HEK293 (cell line): ENCODE measurements at regions not wholly inside any gene's neighbourhood (a gene's known extent, or its start where the extent isn't known, plus 50 kb on each side); places are given as distances from the start of the nearest gene placed in this dataset.
A peak's percentile ranks its signal among the peaks of the same experiment; 100 is the strongest.

Experiments
- BCL11B ChIP-seq: fragments of 450-650 bp; formaldehyde crosslinking; IDR thresholded peaks from 2 replicates; pipeline ENCODE4 v1.5.1; 2016; ENCODE audit warnings: low read depth, missing biosample characterization, missing genetic modification characterization
- GLIS2 ChIP-seq: fragments of 450-650 bp; formaldehyde crosslinking; IDR thresholded peaks from 2 replicates; pipeline ENCODE4 v1.5.1; 2016; ENCODE audit warnings: missing biosample characterization, missing genetic modification characterization
- IKZF3 ChIP-seq: fragments of 450-650 bp; IDR thresholded peaks from 2 replicates; pipeline ENCODE4 v1.5.0; 2018; ENCODE audit warnings: missing biosample characterization, mild to moderate bottlenecking, missing genetic modification characterization, moderate library complexity
- KLF8 ChIP-seq: fragments of 450-650 bp; formaldehyde crosslinking; IDR thresholded peaks from 2 replicates; pipeline ENCODE4 v1.5.1; 2016; ENCODE audit warnings: missing biosample characterization, missing genetic modification characterization
- PBX3 ChIP-seq: sonication (generic); formaldehyde crosslinking; IDR thresholded peaks from 2 replicates; pipeline ENCODE4 v1.8.1; 2022; ENCODE audit warnings: mild to moderate bottlenecking, moderate library complexity, missing genetic modification reagents
- SALL2 ChIP-seq: fragments of 450-650 bp; formaldehyde crosslinking; IDR thresholded peaks from 2 replicates; pipeline ENCODE4 v1.5.0; 2017; ENCODE audit warnings: missing biosample characterization, mild to moderate bottlenecking, missing genetic modification characterization, borderline replicate concordance
- TCF7L2 ChIP-seq: IDR thresholded peaks from 2 replicates; pipeline ENCODE4 v1.6.1; 2011; ENCODE audit warnings: low read depth, mild to moderate bottlenecking, inconsistent platforms, low read length, moderate library complexity, borderline replicate concordance
- YY2 ChIP-seq: fragments of 450-650 bp; formaldehyde crosslinking; IDR thresholded peaks from 2 replicates; pipeline ENCODE4 v1.5.1; 2016; ENCODE audit warnings: missing biosample characterization, missing genetic modification characterization
- ZBTB11 ChIP-seq: fragments of 450-650 bp; formaldehyde crosslinking; conservative IDR thresholded peaks from 2 replicates; pipeline ENCODE4 v1.5.1; 2016; ENCODE audit warnings: low read depth, missing biosample characterization, missing genetic modification characterization
- ZBTB26 ChIP-seq: fragments of 450-650 bp; formaldehyde crosslinking; optimal IDR thresholded peaks from 2 replicates; pipeline ENCODE3; 2016; ENCODE audit warnings: missing biosample characterization, mild to moderate bottlenecking, missing genetic modification characterization
- ZEB2 ChIP-seq: fragments of 450-650 bp; formaldehyde crosslinking; IDR thresholded peaks from 2 replicates; pipeline ENCODE4 v1.5.1; 2016; ENCODE audit warnings: missing biosample characterization, missing genetic modification characterization
- ZFHX2 ChIP-seq: fragments of 450-650 bp; formaldehyde crosslinking; conservative IDR thresholded peaks from 2 replicates; pipeline ENCODE4 v1.5.1; 2016; ENCODE audit warnings: missing biosample characterization, missing genetic modification characterization
- ZFP37 ChIP-seq: fragments of 450-650 bp; formaldehyde crosslinking; IDR thresholded peaks from 2 replicates; pipeline ENCODE4 v1.5.1; 2016; ENCODE audit warnings: missing biosample characterization, missing genetic modification characterization
- ZFP69B ChIP-seq: fragments of 450-650 bp; formaldehyde crosslinking; IDR thresholded peaks from 2 replicates; pipeline ENCODE4 v1.5.1; 2016; ENCODE audit warnings: missing biosample characterization, missing genetic modification characterization
- ZNF112 ChIP-seq: fragments of 450-650 bp; formaldehyde crosslinking; IDR thresholded peaks from 2 replicates; pipeline ENCODE4 v1.5.0; 2017; ENCODE audit warnings: missing biosample characterization, missing genetic modification characterization
- ZNF214 ChIP-seq: fragments of 450-650 bp; formaldehyde crosslinking; IDR thresholded peaks from 2 replicates; pipeline ENCODE4 v1.5.1; 2017; ENCODE audit warnings: missing biosample characterization, mild to moderate bottlenecking, missing genetic modification characterization, borderline replicate concordance
- ZNF221 ChIP-seq: fragments of 450-650 bp; formaldehyde crosslinking; IDR thresholded peaks from 2 replicates; pipeline ENCODE4 v1.5.1; 2017; ENCODE audit warnings: missing biosample characterization, missing genetic modification characterization, borderline replicate concordance
- ZNF23 ChIP-seq: fragments of 450-650 bp; formaldehyde crosslinking; IDR thresholded peaks from 2 replicates; pipeline ENCODE4 v1.5.1; 2016; ENCODE audit warnings: missing biosample characterization, missing genetic modification characterization, borderline replicate concordance
- ZNF239 ChIP-seq: fragments of 450-650 bp; formaldehyde crosslinking; IDR thresholded peaks from 2 replicates; pipeline ENCODE4 v1.5.1; 2016; ENCODE audit warnings: missing biosample characterization, missing genetic modification characterization
- ZNF248 ChIP-seq: fragments of 450-650 bp; formaldehyde crosslinking; IDR thresholded peaks from 2 replicates; pipeline ENCODE4 v1.5.1; 2017; ENCODE audit warnings: missing biosample characterization, missing genetic modification characterization
- ZNF302 ChIP-seq: fragments of 450-650 bp; formaldehyde crosslinking; IDR thresholded peaks from 2 replicates; pipeline ENCODE4 v1.5.1; 2016; ENCODE audit warnings: missing biosample characterization, missing genetic modification characterization, low read depth
- ZNF324 ChIP-seq: fragments of 450-650 bp; formaldehyde crosslinking; IDR thresholded peaks from 2 replicates; pipeline ENCODE4 v1.5.1; 2016; ENCODE audit warnings: missing biosample characterization, missing genetic modification characterization
- ZNF335 ChIP-seq: fragments of 450-650 bp; formaldehyde crosslinking; conservative IDR thresholded peaks from 2 replicates; pipeline ENCODE4 v1.5.1; 2016; ENCODE audit warnings: missing biosample characterization, missing genetic modification characterization
- ZNF366 ChIP-seq: fragments of 450-650 bp; formaldehyde crosslinking; conservative IDR thresholded peaks from 2 replicates; pipeline ENCODE4 v1.5.1; 2016; ENCODE audit warnings: missing biosample characterization, missing genetic modification characterization
- ZNF37A ChIP-seq: fragments of 450-650 bp; IDR thresholded peaks from 2 replicates; pipeline ENCODE4 v1.5.1; 2018; ENCODE audit warnings: missing biosample characterization, missing genetic modification characterization
- ZNF549 ChIP-seq: fragments of 450-650 bp; IDR thresholded peaks from 2 replicates; pipeline ENCODE4 v1.5.1; 2018; ENCODE audit warnings: missing biosample characterization, missing genetic modification characterization, mild to moderate bottlenecking, inconsistent platforms, moderate library complexity
- ZNF560 ChIP-seq: fragments of 450-650 bp; formaldehyde crosslinking; IDR thresholded peaks from 2 replicates; pipeline ENCODE4 v1.5.1; 2017; ENCODE audit warnings: missing biosample characterization, missing genetic modification characterization, borderline replicate concordance
- ZNF580 ChIP-seq: fragments of 450-650 bp; formaldehyde crosslinking; IDR thresholded peaks from 2 replicates; pipeline ENCODE4 v1.5.1; 2016; ENCODE audit warnings: missing biosample characterization, missing genetic modification characterization
- ZNF658 ChIP-seq: fragments of 450-650 bp; formaldehyde crosslinking; IDR thresholded peaks from 2 replicates; pipeline ENCODE4; 2016; ENCODE audit warnings: missing biosample characterization, missing genetic modification characterization
- ZNF704 ChIP-seq: fragments of 450-650 bp; formaldehyde crosslinking; IDR thresholded peaks from 2 replicates; pipeline ENCODE4 v1.5.1; 2016; ENCODE audit warnings: missing biosample characterization, missing genetic modification characterization
- ZNF792 ChIP-seq: fragments of 450-650 bp; formaldehyde crosslinking; IDR thresholded peaks from 2 replicates; pipeline ENCODE4 v1.5.1; 2016; ENCODE audit warnings: missing biosample characterization, missing genetic modification characterization
- ZSCAN23 ChIP-seq: fragments of 450-650 bp; formaldehyde crosslinking; IDR thresholded peaks from 2 replicates; pipeline ENCODE4 v1.5.1; 2016; ENCODE audit warnings: missing biosample characterization, missing genetic modification characterization
- ZXDB ChIP-seq: fragments of 450-650 bp; formaldehyde crosslinking; IDR thresholded peaks from 2 replicates; pipeline ENCODE4 v1.5.1; 2016; ENCODE audit warnings: missing biosample characterization, missing genetic modification characterization

GRCh38 chr5:124906339-124907097 lies 160.1 kb upstream of the ZNF608 start (continued):
- TF ChIP-seq ZEB2 (tag by site-specific recombination) (peak; percentile 91), ZNF335 (peak; percentile 62), ZBTB11 (tag by site-specific recombination) (no peak), ZSCAN23 (tag by site-specific recombination) (no peak), BCL11B (tag by site-specific recombination) (no peak), PBX3 (CRISPR knock-in tag) (0 out of 2 replicates have a peak, but pooled peaks have one; percentile 19), ZNF112 (no peak), GLIS2 (tag by site-specific recombination) (peak; percentile 34), ZNF658 (tag by site-specific recombination) (no peak), ZFP37 (no peak), KLF8 (tag by site-specific recombination) (peak; percentile 55; the same call in 1 of the 2 replicates), ZNF560 (tag by site-specific recombination) (no peak), ZXDB (peak; percentile 68), SALL2 (tag by site-specific recombination) (no peak), ZNF23 (tag by site-specific recombination) (no peak), ZNF324 (tag by site-specific recombination) (0 out of 2 replicates have a peak, but pooled peaks have one; percentile 57), ZNF248 (no peak), IKZF3 (tag by site-specific recombination) (peak; percentile 66), ZNF37A (tag by site-specific recombination) (no peak), ZNF214 (no peak), ZFP69B (tag by site-specific recombination) (peak; percentile 57), ZNF549 (tag by site-specific recombination) (no peak), ZNF704 (tag by site-specific recombination) (no peak), ZNF580 (0 out of 2 replicates have a peak, but pooled peaks have one; percentile 17), ZNF221 (tag by site-specific recombination) (no peak), ZFHX2 (tag by site-specific recombination) (no peak), ZNF239 (tag by site-specific recombination) (no peak), TCF7L2 (no peak), ZNF792 (tag by site-specific recombination) (no peak), ZNF302 (tag by site-specific recombination) (no peak), ZNF366 (peak; percentile 85), YY2 (tag by site-specific recombination) (0 out of 2 replicates have a peak, but pooled peaks have one; percentile 30), ZBTB26 (no peak)
